GM23338 (cell line): ENCODE measurements at regions not wholly inside any gene's neighbourhood (a gene's known extent, or its start where the extent isn't known, plus 50 kb on each side); places are given as distances from the start of the nearest gene placed in this dataset.
A peak's percentile ranks its signal among the peaks of the same experiment; 100 is the strongest.

Experiments used
- ATAC-seq: fragments of 200-7000 bp; cut with Tn5 transposase; 3 replicates; pipeline ENCODE4 v1.9.1; 2020
- DNase-seq: peaks from one replicate; pipeline ENCODE4 v3.0.0-alpha.2; 2015; ENCODE audit warnings: low spot score
- H2AFZ ChIP-seq: fragments of 200-600 bp; sonication (generic); 2 replicates; pipeline ENCODE4 v1.8.0; 2016; ENCODE audit warnings: antibody characterized with exemption, mild to moderate bottlenecking, moderate library complexity
- H3F3A ChIP-seq: fragments of 200-600 bp; sonication (generic); replicated peaks from 2 replicates; pipeline ENCODE4 v1.8.0; 2017; ENCODE audit warnings: antibody characterized with exemption, mixed run types, low read depth
- H3K27ac ChIP-seq: fragments of 200-600 bp; sonication (generic); 2 replicates; pipeline ENCODE4 v1.6.1; 2016; ENCODE audit warnings: low read depth
- H3K27me3 ChIP-seq: fragments of 200-600 bp; sonication (generic); 2 replicates; pipeline ENCODE4 v1.8.0; 2016; ENCODE audit warnings: mild to moderate bottlenecking, mixed run types, moderate library complexity; ENCODE audit not compliant: insufficient read depth
- H3K36me3 ChIP-seq: fragments of 200-600 bp; sonication (generic); 2 replicates; pipeline ENCODE4 v1.8.0; 2016; ENCODE audit warnings: mild to moderate bottlenecking; ENCODE audit not compliant: insufficient read depth
- H3K4me1 ChIP-seq: fragments of 200-600 bp; sonication (generic); 2 replicates; pipeline ENCODE4 v1.8.0; 2016; ENCODE audit warnings: mild to moderate bottlenecking, moderate library complexity; ENCODE audit not compliant: insufficient read depth
- H3K4me2 ChIP-seq: fragments of 200-600 bp; sonication (generic); 2 replicates; pipeline ENCODE4 v1.7.1; 2017; ENCODE audit warnings: mixed run types
- H3K4me3 ChIP-seq: fragments of 200-600 bp; sonication (generic); 2 replicates; pipeline ENCODE4 v1.6.1; 2016; ENCODE audit warnings: mixed run types
- H3K79me2 ChIP-seq: fragments of 200-600 bp; sonication (generic); replicated peaks from 2 replicates; pipeline ENCODE4 v1.8.0; 2017; ENCODE audit warnings: mild to moderate bottlenecking; ENCODE audit not compliant: insufficient read depth
- H3K9me2 ChIP-seq: fragments of 200-600 bp; sonication (generic); 2 replicates; pipeline ENCODE4 v1.8.0; 2017; ENCODE audit not compliant: insufficient read depth
- H4K20me1 ChIP-seq: fragments of 200-600 bp; sonication (generic); replicated peaks from 2 replicates; pipeline ENCODE4 v1.8.0; 2017; ENCODE audit warnings: mild to moderate bottlenecking; ENCODE audit not compliant: insufficient read depth
- H3K27ac Mint-ChIP-seq: 2 replicates; pipeline ENCODE4 v1.8.0; 2020; ENCODE audit warnings: inconsistent platforms, mild to moderate bottlenecking, moderate library complexity, mixed read lengths
- H3K27me3 Mint-ChIP-seq: 3 replicates; pipeline ENCODE4 v1.8.0; 2022; ENCODE audit warnings: low read depth, mild to moderate bottlenecking, moderate library complexity, mixed read lengths, inconsistent platforms; ENCODE audit not compliant: insufficient read depth, poor library complexity
- H3K36me3 Mint-ChIP-seq: 3 replicates; pipeline ENCODE4 v1.8.0; 2021; ENCODE audit warnings: low read depth, mild to moderate bottlenecking, inconsistent platforms, moderate library complexity, mixed read lengths
- H3K4me1 Mint-ChIP-seq: 3 replicates; pipeline ENCODE4 v1.8.0; 2020; ENCODE audit warnings: mild to moderate bottlenecking, inconsistent platforms, mixed read lengths
- H3K4me3 Mint-ChIP-seq: 3 replicates; pipeline ENCODE4 v1.8.0; 2021; ENCODE audit warnings: moderate library complexity, mild to moderate bottlenecking, inconsistent platforms, mixed read lengths
- H3K9me3 Mint-ChIP-seq: 3 replicates; pipeline ENCODE4 v1.8.0; 2020; ENCODE audit warnings: moderate library complexity, mild to moderate bottlenecking, inconsistent platforms, mixed read lengths
- CREB1 ChIP-seq: fragments of 250-450 bp; sonication (Bioruptor Pico); IDR thresholded peaks from 2 replicates; pipeline ENCODE4 v1.5.0; 2020; ENCODE audit warnings: low read depth, mild to moderate bottlenecking, moderate library complexity
- CTCF ChIP-seq, 2 experiments: fragments of 200-600 bp in 1 of 2; sonication (generic) in 1 of 2; conservative IDR thresholded peaks; 2 replicates each; pipeline versions ENCODE4 v1.5.1 to v1.6.1; 2016 to 2017; ENCODE audit warnings: antibody characterized with exemption in 2 of 2, low read depth in 2 of 2, mild to moderate bottlenecking in 2 of 2, moderate library complexity in 1 of 2
- ETS1 ChIP-seq: IDR thresholded peaks from 2 replicates; pipeline ENCODE4 v1.6.1; 2016; ENCODE audit warnings: antibody characterized with exemption
- EZH2 ChIP-seq: fragments of 200-600 bp; sonication (generic); IDR thresholded peaks from one replicate; pipeline ENCODE4 v1.8.0; 2017; ENCODE audit warnings: antibody characterized with exemption, mild to moderate bottlenecking, low read depth; ENCODE audit not compliant: unreplicated experiment
- EZH2phosphoT487 ChIP-seq: fragments of 200-600 bp; sonication (generic); IDR thresholded peaks from one replicate; pipeline ENCODE4 v1.8.1; 2018; ENCODE audit warnings: antibody characterized with exemption; ENCODE audit not compliant: unreplicated experiment
- JUNB ChIP-seq: IDR thresholded peaks from one replicate; pipeline ENCODE4 v1.6.1; 2016; ENCODE audit warnings: antibody characterized with exemption; ENCODE audit not compliant: unreplicated experiment
- NANOG ChIP-seq: IDR thresholded peaks from 2 replicates; pipeline ENCODE4 v1.6.1; 2016; ENCODE audit warnings: antibody characterized with exemption, borderline replicate concordance
- POLR2AphosphoS5 ChIP-seq: IDR thresholded peaks from 2 replicates; pipeline ENCODE4 v1.6.1; 2016; ENCODE audit warnings: antibody characterized with exemption, low read depth
- REST ChIP-seq: IDR thresholded peaks from one replicate; pipeline ENCODE4 v1.6.1; 2018; ENCODE audit warnings: antibody characterized with exemption; ENCODE audit not compliant: unreplicated experiment
- ZNF114 ChIP-seq: fragments of 250-450 bp; sonication (Bioruptor Pico); IDR thresholded peaks from 2 replicates; pipeline ENCODE4 v1.5.0; 2020; ENCODE audit warnings: mild to moderate bottlenecking, moderate library complexity
- ZNF331 ChIP-seq: fragments of 250-450 bp; sonication (Bioruptor Pico); IDR thresholded peaks from 2 replicates; pipeline ENCODE4 v1.5.0; 2020; ENCODE audit warnings: low read depth, mild to moderate bottlenecking, moderate library complexity
- ZNF462 ChIP-seq: fragments of 250-450 bp; sonication (Bioruptor Pico); IDR thresholded peaks from 2 replicates; pipeline ENCODE4 v1.5.0; 2020; ENCODE audit warnings: mild to moderate bottlenecking, moderate library complexity

DNA sequence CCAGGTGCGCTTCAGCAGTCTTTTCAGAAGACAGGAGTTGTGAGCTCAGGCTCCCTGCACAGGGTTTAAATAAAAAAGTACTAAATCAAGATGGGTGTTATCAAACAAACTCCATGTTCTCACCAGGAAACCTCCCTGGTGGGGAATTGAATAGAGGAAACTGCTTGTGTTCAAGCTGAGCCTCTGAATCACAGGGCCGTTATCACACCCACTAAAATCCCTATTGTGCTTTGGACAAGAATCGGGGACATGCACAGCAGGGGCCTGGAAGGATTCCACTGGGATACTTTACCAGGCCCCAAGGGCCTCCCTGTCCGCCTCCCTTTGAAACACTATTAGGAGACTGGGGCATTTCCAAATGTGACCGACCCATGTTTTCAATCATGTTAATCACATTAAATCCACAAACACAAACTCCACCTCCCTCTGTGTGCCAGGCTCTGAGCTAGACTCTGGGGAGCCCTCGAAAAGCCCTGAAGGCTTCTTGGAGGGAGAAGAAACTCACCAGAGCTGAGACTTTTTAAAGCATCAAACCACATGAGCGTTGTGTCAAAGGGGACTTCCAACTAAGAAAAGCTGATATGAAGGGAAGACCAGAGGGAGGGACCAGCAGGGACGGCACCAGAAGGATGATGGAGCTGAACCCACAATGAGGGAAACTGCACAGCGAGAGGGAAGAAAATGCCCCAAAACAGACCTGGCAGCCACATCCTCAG is 458.7 kb upstream of the ID2 start:
- DNase-seq (no peak), ATAC-seq (peak; percentile 20; the same call in 2 of the 3 replicates)
- no peak overlapping the region for H3K27ac ChIP-seq
- peak overlapping the region; percentile 81; the same call in 1 of the 2 replicates for H2AFZ ChIP-seq
- H3K79me2 ChIP-seq, result no peaks in the 10 kb centered on the region
- Mint-ChIP-seq H3K4me1 (peaks cover 15% of the 10 kb centered on the region), H3K36me3 (0 out of 3 replicates have a peak, but pooled peaks cover 3% of the 10 kb centered on the region), H3K27me3 (peaks cover 2% of the 10 kb centered on the region), H3K27ac (no peak overlapping the region), H3K9me3 (no peaks in the 10 kb centered on the region; the same call in 2 of the 3 replicates), H3K4me3 (no peak overlapping the region)
- H3K9me2 ChIP-seq, result peaks cover 3% of the 10 kb centered on the region
- TF ChIP-seq ZNF114 (CRISPR knock-in tag) (no peak), JUNB (no peak), NANOG (no peak), ETS1 (no peak), EZH2 (no peak), REST (no peak), ZNF331 (CRISPR knock-in tag) (no peak), CTCF (conservative IDR thresholded peaks at IDR 0.05; ENCODE audit: low read depth in 2 of 2) (no peak), EZH2phosphoT487 (no peak), POLR2AphosphoS5 (no peak), CREB1 (CRISPR knock-in tag) (no peak), ZNF462 (CRISPR knock-in tag) (no peak)
- H3K4me2 ChIP-seq, result no peak overlapping the region
- peaks cover 5% of the 10 kb centered on the region; the same call in 1 of the 2 replicates for H3K4me1 ChIP-seq
- no peaks in the 10 kb centered on the region for H3F3A ChIP-seq
- H3K27me3 ChIP-seq, result no peaks in the 10 kb centered on the region
- no peaks in the 10 kb centered on the region for H3K36me3 ChIP-seq
- no peak overlapping the region for H3K4me3 ChIP-seq
- no peaks in the 10 kb centered on the region for H4K20me1 ChIP-seq
